GM19025 (cell line): ENCODE measurements at regions not wholly inside any gene's neighbourhood (a gene's known extent, or its start where the extent isn't known, plus 50 kb on each side); places are given as distances from the start of the nearest gene placed in this dataset.
"Not testable (repeated sequence)": the region's sequence is repeated elsewhere in the genome, so short reads cannot be mapped to it uniquely, and the experiment has no call there.

Experiments used
- ATAC-seq: cut with Tn5 transposase; IDR thresholded peaks from one replicate; pipeline ENCODE4 v1.9.1; 2021; ENCODE audit warnings: mild to moderate bottlenecking, low read depth, moderate library complexity; ENCODE audit not compliant: unreplicated experiment

DNA sequence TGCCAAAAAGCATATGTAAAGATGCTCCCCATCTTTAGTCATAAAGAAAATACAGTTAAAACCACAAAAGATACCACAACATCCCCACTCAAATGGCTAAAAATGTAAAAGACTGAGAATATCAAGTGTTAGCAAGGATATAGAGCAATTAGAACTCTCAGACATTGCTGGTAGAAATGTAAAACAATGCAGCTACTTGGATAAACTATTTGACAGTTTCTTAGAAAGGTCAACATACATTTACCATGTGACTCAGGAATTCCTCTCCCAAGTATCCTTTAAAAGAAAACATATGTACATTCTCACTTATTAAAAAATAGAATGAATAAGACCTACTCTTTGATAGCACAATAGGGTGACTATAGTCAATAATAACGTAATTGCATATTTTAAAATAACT lies 173.7 kb downstream of the HNRNPD start:
- ATAC-seq = no peak

DNA sequence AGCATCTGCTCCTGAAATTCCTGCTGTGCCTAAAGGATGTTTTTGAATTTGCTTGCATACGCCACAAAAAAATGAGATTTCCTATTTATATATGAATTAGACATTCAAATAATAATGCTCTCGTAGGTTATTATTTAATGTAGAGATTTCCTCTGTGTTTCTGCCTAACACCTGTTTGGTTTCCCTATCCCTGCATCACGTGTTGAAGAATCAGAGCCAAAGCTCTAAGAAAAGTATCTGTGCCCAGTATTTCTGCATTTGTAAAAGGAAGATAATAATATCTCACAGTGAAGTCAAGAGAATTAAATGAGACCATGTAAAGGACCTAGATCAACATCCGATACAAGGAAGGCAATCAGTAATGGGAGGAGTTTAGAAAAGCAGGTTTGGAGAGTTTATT lies 179.5 kb downstream of the HNRNPD start:
- ATAC-seq = no peak

DNA sequence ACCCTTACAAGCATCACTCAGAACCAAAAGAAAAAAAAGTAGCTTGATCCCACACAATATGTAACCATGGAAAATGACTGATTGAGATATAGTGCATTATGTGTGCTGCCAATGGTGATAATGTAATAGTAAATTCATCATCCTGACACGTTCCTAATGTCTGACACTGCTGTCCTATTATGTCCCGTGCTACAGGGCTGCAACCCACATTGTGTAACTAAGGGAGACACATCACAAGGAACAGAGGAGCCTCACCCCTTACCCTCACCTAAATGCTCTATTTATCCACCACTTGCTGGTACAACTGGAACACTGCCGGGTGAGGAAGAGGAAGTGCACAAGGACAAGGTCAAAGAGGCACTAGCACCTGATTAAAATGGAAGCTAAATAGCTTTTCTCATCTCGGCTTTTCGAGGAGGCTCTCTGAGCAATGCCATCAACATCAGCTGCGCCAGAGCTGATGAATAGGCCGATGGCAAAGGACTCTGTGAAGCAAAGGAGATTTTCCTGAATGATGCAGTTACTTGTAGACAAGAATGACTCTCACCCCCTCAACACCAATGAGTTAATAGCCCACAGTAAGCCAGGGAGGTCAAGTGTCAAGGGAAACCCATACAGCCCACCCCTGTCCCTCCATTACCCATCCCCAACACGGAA lies 181.6 kb downstream of the HNRNPD start:
- no peak for ATAC-seq

DNA sequence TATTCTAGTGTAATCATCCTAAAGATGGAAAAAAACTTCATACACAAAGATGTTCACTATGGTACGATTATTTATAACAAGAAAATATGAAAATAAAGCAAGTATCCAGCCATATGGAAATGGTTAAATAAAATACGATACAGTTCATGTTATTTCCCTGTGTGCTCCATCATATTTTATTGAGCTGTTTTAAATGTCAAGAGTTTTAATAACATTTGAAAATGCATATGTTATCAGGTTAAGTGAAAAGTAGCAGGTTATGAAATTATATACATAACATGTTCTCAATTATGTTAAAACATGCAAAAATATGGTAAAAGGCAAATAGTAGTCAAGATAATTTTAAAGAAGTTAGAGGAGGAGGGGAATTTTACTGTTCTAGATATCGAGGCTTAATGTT lies 192.0 kb downstream of the HNRNPD start:
- no peak for ATAC-seq

DNA sequence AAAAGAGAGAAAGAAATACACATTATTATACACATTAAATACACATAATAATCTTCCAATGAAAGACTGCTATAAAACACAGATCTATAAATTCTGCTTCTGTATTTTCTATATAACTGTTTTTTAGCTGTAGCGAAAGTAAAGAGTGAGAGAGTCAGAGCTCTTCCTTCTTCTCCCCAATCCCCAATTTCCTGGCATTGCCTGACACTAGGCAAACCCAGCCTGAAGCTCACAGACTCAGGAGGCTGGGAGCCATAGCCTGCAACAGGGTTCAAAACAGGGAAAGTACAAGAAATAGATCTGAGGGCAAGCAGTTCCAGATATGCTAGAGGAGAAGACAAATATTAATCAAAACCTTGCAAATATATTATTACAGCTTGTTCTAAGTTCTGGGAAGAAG lies 201.6 kb downstream of the HNRNPD start:
- ATAC-seq = no peak

DNA sequence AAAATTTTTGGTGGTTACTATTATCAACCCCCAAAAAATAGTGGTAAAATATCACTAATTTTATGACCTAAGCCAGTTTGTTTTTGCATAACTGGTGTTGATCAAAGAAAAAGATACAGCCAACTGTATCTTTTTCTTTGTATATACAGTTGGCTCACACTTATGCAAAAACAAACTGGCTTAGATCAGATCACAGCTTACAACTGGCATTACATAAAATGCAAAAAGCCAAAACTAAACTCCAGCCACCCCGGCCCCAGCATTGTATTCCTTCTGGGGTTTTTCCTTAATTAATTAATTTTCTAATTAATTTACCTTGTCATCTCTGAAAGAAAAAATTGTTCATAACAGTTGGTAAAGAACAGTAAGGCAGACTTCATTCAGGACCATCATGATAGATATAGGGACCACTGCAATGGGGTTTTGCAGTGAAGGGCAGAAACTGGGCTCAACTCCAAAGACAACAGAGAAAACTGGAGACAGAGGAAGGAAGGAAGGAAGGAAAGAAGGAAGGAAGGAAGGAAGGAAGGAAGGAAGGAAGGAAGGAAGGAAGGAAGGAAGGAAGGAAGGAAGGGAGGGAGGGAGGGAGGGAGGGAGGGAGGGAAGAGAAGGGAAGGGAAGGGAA lies 202.1 kb downstream of the HNRNPD start:
- no peak for ATAC-seq

DNA sequence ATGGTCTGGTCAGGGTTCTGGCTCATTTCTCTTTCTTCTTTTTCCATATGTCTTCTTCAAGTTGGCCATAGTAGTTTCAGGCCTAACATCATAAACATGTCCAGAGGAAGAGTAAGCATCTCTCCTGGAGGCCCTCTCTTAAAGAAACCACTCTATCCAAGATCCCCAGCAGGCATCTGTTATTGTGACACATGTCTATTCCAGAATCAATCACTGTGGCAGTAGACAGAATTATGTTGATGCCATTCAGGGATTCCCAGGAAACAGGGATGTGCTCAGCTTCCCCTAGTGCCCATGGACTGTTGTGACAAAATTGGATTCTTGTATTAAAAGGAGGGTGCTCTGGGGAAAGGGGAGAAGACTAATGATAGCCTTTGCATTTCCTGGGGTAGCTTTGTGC lies 224.0 kb downstream of the HNRNPD start:
- no peak for ATAC-seq

DNA sequence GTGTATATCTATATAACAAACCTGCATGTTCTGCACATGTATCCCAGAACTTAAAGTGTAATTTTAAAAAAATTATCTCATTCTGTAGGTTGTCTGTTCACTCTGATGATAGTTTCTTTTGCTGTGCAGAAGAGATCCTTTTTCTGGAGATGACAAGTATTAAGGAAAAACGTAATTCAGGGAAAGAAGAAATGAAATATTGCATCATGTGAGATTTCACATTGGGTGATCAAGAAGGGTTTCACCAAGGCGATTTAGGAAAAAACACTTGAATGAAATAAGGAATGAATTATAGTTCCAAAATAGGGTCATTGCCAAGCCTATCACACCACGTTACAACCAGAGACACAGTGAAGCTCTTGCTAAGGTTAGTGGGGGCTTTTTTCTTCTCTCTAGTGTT lies 227.9 kb downstream of the HNRNPD start:
- ATAC-seq = no peak

DNA sequence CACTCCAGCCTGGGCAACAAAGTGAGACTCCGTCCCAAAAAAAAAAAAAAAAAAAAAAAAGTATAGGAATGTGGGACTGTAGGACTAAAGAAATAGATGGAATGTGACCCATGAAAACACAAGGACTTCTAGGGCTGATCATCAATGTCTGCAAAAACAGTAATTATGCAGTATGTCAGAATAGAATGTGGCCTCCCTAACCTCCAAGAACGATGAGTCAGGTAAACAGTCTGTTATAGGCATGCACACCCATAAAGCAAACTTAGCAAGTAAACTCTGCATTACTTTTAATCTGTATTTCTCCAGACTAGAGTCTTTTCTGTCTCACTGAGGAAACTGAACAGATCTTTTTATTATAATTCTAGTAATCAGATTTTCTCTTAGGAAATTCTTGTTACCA lies 233.4 kb downstream of the HNRNPD start:
- ATAC-seq = no peak

DNA sequence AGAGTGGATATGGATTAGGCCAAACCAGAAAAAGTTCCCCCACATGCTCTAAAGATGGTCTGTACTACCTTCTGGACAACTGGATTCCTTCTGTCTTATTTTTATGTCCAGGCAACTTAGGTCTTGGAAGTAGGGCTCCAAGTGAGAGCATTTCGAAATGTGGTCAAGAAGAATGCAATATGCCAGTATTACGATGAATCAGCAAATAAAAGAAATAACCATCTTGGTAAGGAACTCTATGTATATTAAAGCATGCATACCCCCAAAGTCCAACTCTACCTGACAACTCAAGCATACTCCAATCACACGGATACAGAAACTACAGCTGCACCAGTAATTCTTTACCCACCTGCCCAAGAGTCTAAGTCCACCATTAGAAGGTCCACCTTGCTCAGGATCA lies 234.5 kb downstream of the HNRNPD start:
- no peak for ATAC-seq

DNA sequence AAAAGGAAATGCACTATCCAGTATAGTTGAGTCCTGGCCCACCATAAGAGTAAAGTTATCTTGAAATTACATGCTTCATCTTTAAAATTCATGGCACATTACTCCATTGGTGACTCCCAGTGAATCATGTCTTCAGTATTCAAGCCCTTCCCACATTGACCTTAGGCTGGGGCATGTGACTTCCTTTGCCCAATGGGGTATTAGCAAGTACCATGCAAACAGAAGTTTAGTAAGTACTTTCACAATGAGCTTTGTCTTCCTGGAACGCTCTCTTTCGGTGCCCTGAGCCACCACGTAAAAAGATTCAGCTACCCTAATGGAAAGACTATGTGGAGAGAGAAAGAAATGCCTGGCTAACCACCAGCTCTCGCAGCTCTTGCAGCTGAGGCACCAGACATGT lies 235.4 kb downstream of the HNRNPD start:
- no peak for ATAC-seq

DNA sequence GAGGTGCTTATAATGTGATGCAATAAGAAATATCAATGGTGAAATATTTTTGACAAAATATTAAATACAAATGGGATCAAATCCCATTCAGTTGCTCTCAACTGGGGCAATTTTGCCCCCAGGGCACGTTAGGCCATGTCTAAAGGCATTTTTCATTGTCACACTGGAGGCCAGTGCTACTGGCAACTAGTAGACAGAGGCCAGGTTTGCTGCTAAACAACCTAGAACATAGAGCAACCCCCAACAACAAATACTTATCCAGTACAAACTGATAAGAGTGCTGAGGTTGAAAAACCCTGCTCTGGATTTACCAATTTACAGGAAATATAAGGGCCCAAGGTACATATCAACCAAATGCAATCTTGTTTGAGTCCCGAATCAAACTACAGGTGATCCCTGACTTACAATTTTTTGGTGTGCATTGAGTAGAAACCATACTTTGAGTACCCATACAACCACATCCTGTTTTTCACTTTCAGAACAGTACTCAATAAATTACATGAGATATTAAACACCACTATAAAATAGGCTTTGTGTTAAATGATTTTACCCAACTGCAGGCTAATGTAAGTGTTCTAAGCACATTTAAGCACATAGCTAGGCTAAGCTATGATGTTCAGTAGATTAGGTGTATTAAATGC lies 237.5 kb downstream of the HNRNPD start:
- ATAC-seq = no peak

DNA sequence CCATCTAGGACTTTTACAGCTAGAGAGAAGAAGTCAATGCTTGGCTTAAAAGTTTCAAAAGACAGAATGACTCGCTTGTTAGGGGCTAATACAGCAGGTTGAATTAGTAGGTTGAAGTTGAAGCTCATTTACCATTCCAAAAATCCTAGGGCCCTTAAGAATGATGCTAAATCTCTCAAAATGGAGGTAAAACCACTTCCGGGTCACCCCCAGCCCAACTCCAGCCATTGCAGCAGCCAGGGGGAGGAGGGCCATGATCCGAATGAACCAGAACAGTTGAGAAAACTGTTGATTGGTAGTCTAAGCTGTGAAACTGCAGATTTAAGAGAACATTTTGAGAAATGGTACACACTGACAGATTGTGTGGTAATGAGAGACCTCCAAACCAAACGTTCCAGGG lies 245.4 kb downstream of the HNRNPD start:
- no peak for ATAC-seq

DNA sequence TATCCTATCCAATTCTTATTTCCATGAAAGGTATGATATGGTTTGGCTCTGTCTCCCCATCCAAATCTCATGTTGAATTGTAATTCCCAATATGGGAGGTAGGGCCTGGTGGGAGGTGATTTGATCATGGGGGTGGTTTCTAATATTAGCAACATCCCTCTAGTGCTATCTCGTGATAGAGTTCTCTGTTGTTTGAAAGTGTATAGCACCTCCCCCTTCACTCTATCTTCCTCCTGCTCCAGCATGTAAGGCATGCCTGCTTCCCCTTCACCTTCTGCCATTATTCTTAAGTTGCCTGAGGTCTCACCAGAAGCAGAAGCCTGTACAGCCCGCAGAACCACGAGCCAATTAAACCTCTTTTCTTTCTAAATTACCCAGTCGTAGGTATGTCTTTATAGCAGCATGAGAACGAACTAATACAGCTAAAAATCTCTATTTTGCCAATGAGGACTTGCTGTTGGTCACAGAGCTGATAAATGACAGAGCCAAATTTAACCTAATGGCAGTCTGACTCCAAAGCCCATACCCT lies 247.2 kb downstream of the HNRNPD start:
- ATAC-seq = no peak

DNA sequence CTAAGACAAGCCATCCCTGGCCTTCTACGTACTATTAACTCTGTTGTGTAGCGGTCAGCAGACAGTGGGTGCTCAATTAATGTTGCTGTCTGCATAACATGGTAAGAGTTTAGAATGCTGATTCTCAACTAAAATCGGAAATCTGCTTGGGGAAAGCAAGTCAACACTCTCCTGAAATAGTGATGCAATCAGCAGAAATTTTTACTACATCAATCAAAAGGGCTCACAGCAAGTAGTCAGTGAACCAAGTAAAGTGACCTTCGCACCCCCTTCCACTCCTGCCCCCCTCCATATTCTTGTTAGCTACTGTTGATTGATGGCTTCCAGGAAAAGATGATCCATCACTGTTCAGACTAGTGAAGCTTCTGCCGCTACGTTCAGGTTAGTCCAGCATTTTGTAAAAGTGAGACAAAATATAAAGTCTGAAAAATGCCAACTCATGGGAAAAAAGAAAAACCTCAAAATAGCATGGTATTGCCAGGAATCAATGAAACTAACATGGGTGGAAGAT lies 247.9 kb downstream of the HNRNPD start:
- ATAC-seq = no peak

DNA sequence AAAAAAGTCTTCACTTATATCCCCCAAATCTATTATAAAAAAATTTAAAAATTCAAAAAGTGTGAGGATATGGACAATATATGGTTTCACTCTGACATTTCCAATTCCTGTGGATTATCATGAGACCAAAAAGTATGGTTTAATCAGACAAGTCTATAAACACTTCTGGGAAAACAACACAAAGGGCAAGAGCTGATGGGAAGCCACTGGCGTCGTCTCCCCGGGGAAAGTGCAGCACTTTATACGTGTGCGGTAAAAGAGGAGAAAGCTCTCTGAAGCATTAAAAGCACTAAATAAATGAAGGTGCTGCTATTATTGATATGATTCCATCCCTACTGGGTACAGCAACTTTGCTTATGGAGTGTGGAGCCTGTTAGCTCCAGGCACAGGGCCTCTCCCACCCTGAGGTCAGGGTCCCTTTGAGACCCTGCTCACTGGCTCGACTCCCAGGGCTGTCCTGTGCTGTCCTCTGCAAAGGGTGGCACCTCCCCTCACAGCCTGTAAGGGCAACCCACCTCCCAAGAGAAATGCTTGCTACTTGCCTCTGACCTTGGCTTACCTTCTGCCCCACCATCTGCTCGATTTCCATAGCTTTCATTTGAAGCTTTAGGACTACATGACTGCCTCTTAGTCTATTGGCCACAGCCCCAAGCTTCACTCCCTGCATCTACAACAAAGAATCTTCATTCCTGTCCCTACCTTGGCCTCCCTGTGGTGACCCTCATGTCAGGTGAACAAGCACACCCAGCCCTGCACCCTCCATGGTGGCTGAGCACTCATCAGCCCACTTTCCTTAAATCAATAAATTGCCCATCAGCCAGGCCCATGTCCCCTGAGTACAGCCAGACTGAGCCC lies 248.6 kb downstream of the HNRNPD start:
- ATAC-seq = no peak

DNA sequence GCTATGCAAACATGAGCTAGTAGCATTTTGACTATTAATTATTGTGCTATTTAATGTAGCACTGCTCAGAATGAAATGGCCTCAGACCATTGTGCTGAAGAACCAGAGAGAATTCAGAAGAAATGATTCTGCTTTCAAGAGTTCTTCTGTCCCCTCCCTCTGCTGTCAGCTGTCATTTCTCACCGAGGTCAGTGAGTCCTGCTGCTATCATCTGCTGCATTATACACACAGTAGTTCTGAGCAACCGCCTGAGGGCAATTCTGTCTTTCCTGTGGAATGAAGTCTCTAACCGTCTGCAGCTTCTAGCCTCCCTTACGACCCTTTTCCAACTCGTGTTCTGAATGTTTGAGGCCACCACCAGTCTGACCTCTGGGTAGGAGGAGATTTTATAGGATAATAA lies 249.4 kb downstream of the HNRNPD start:
- no peak for ATAC-seq

DNA sequence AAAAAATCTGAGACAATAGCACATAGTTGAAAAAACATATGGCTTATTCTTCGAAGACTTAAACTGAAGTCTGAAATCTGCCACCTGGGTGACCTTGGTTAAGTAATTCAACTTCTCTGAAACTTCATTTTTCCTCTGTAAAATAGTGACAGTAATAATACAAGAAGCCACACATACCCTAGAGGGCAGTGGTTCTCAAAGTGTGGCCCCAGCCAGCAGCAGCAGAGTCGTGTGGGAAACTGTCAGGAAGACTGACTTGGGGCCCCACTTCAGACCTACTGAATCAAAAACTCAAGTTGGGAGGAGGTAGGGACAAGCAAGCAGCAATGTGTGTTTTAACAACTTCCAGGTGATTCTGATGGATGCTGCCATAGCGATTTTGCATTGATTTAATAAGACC lies 249.9 kb downstream of the HNRNPD start:
- ATAC-seq = no peak

DNA sequence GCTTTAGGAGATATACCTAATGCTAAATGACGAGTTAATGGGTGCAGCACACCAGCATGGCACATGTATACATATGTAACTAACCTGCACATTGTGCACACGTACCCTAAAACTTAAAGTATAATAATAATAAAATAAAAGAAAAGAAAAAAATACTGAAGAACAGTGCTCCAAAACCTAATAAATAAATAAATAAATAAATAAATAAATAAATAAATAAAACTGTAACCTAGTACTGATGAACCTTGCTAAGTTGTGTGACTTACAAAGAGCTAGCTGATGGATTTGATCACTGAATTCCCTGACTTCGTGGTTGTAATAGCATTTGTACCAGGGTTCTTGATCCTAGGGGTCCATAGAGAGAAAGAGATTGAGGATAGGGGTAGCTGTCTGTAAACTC lies 258.6 kb downstream of the HNRNPD start:
- not testable (repeated sequence) for ATAC-seq

DNA sequence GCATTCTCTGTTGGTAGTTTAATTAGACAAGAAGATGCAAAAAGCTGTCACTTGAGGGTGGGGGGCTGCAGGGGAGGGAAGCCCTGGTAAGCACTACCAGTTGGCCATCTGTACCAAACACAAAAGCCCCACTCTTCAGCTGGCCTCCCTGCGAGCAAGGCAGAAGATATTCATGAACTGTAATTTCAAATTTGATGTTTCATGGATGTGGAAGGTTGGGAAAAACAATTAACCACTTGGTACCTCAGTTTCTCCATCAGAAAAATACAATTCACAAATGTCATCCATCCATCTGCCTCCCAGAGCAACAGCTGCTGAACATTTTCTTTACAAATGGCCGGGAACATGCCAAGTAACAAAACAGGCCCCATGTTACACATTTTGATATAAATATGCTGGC lies 265.3 kb downstream of the HNRNPD start:
- ATAC-seq = no peak

DNA sequence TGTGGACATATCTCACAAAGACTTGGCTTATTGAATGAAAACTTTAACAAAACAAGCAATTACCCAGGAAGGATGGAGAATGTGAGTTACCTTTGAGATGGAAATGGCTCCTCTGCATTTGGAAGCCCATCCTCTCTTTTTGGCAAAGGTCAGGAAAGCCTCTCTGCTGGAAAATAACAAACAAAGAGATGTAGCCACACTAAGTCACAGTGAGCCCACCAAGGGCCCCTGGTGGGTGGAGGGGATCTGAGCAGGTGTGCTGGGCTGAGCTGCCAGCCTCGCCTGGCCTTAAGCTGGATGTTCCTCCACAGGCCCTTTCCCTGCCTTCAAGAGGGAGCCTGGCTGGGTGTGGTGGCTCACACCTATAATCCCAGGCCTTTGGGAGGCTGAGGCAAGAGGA lies 269.2 kb downstream of the HNRNPD start:
- no peak for ATAC-seq
